ENCODE measurements at regions not wholly inside any gene's neighbourhood (a gene's known extent, or its start where the extent isn't known, plus 50 kb on each side); places are given as distances from the start of the nearest gene placed in this dataset.

- no peak for DNase-seq (ENCODE audit: low spot score)
These were observed 182.2 kb downstream of the USP12 start for GRCh38 chr13:26989261-26989956.

GRCh38 chr13:26988059-26988769 is 183.4 kb downstream of the USP12 start:
- no peak for DNase-seq (ENCODE audit: low spot score)

- DNase-seq (ENCODE audit: low spot score): no peak
These were observed 184.1 kb downstream of the USP12 start for GRCh38 chr13:26987486-26988013.

- peak; percentile 85 for DNase-seq (ENCODE audit: low spot score)
These were observed 186.2 kb downstream of the USP12 start for GRCh38 chr13:26985285-26985878.

- DNase-seq (ENCODE audit: low spot score): no peak
These were observed 187.3 kb downstream of the USP12 start for GRCh38 chr13:26984337-26984736.

GRCh38 chr13:26983543-26984320 is 187.9 kb downstream of the USP12 start:
- DNase-seq (ENCODE audit: low spot score): no peak

- no peak for DNase-seq (ENCODE audit: low spot score)
These were observed 191.2 kb downstream of the USP12 start for GRCh38 chr13:26980099-26981031.

GRCh38 chr13:26979334-26979733 is 192.3 kb downstream of the USP12 start:
- DNase-seq (ENCODE audit: low spot score): no peak

GRCh38 chr13:26978081-26978860 is 193.3 kb downstream of the USP12 start:
- DNase-seq (ENCODE audit: low spot score): no peak

- no peak for DNase-seq (ENCODE audit: low spot score)
These were observed 194.1 kb downstream of the USP12 start for GRCh38 chr13:26977541-26977940.

GRCh38 chr13:26976313-26976712 is 195.3 kb downstream of the USP12 start:
- no peak for DNase-seq (ENCODE audit: low spot score)

- no peak for DNase-seq (ENCODE audit: low spot score)
These were observed 197.7 kb downstream of the USP12 start for GRCh38 chr13:26973946-26974345.

- no peak for DNase-seq (ENCODE audit: low spot score)
These were observed 198.3 kb downstream of the USP12 start for GRCh38 chr13:26973295-26973694.

- DNase-seq (ENCODE audit: low spot score): no peak
These were observed 199.4 kb downstream of the USP12 start for GRCh38 chr13:26971990-26972887.

- DNase-seq (ENCODE audit: low spot score): peak; percentile 40
These were observed 202.9 kb downstream of the USP12 start for GRCh38 chr13:26968431-26969341.

- DNase-seq (ENCODE audit: low spot score): peak; percentile 69
These were observed 204.2 kb downstream of the USP12 start for GRCh38 chr13:26967119-26968038.

GRCh38 chr13:26966701-26967080 is 204.9 kb downstream of the USP12 start:
- no peak for DNase-seq (ENCODE audit: low spot score)

All from GM03348 (cell line).